ENCODE measurements at regions not wholly inside any gene's neighbourhood (a gene's known extent, or its start where the extent isn't known, plus 50 kb on each side); places are given as distances from the start of the nearest gene placed in this dataset.
A peak's percentile ranks its signal among the peaks of the same experiment; 100 is the strongest.

DNA sequence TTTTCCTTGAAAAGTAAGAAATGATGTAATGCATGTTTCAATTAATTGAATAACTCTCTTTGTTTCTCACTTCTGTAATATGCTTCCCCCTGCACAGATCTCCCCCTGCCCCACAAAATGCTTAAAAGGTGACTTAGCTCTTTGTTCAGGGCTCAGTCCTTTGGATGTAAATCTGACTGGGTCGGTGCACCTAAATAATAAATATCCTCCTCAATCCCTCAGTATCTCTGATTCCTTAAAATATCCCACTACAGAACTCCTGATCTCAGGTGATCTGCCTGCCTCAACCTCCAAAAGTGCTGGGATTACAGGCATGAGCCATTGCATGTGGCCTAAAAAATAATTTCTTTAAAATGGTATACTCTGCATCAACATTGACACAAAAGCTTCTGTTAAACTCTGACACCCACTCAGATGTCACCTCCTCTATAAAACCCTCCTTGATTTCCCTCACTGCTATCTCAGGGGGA, 107.0 kb downstream of the ZNF429 start:
- no TSS peak for BruUV-seq (replicated peaks)
- Histone ChIP-seq H2AFZ (ENCODE audit: low read depth, low read length) (peak overlapping the region; percentile 52), H3K4me2 (ENCODE audit: insufficient read depth, low read length) (peak overlapping the region; percentile 30; the same call in 1 of the 2 replicates), H3K79me2 (ENCODE audit: control insufficient read depth, insufficient read depth, low read length) (no peaks in the 10 kb centered on the region), H3K36me3 (ENCODE audit: control insufficient read depth, insufficient read depth, low read length) (no peaks in the 10 kb centered on the region), H3K4me3 (no peak overlapping the region), H3K27me3 (ENCODE audit: control insufficient read depth in 2 of 2, insufficient read depth in 2 of 2, low read length in 2 of 2) (no peaks in the 10 kb centered on the region), H4K20me1 (replicated peaks; ENCODE audit: control insufficient read depth, insufficient read depth, low read length) (no peaks in the 10 kb centered on the region), H3K9ac (ENCODE audit: insufficient read depth in 1 of 2, low read depth in 2 of 2, low read length in 2 of 2) (peak overlapping the region in 1 of 2 experiments; percentile 53; a peak in 2 of 4 replicates), H3K9me1 (ENCODE audit: control insufficient read depth, insufficient read depth, low read length) (no peaks in the 10 kb centered on the region), H3K27ac (ENCODE audit: extremely low read depth, low read depth, low read length) (peak overlapping the region; percentile 90), H3K9me3 (replicated peaks; ENCODE audit: control insufficient read depth, insufficient read depth, low read depth, low read length) (peaks cover 6% of the 10 kb centered on the region; the same call in 1 of the 2 replicates), H3K4me1 (replicated peaks in 1 of 2; ENCODE audit: control insufficient read depth in 2 of 2, insufficient read depth in 2 of 2, low read length in 2 of 2) (peaks cover 2 to 33% of the 10 kb centered on the region in 2 experiments)
- ATAC-seq (peak; percentile 61), FAIRE-seq (no peak), DNase-seq (ENCODE audit: extremely low read depth in 1 of 4, low spot score in 3 of 4) (no peak)
- ChIA-PET CTCF (ENCODE audit: low intra/inter-chr PET ratio) (no interaction called here), POLR2A (interaction anchor here (0.6 to 1.5 kb wide), 5 partner anchors 9 to 449 kb away, joined by 3 to 6 read pairs (median 3); no protein-coding TSS in a partner anchor)
- 0% methylated on average over 1 of the region's 1 CpG for WGBS (ENCODE audit: insufficient coverage, low coverage, missing lambda C conversion rate)
- intact Hi-C loops (cut with micrococcal nuclease) (loop anchor here (5.0 kb wide), 1 partner anchor 155 kb away; no protein-coding TSS in a partner anchor), in situ Hi-C loops (cut with MboI) (no loop called here)
- no peak for TF ChIP-seq RBM17 (IDR thresholded peaks at IDR 0.05; ENCODE audit: borderline replicate concordance, low read depth, low read length)
- TF ChIP-seq SMAD3 (CRISPR knock-in tag; conservative IDR thresholded peaks at IDR 0.05) = 0 out of 2 replicates have a peak, but pooled peaks have one; percentile 64
- no peak for TF ChIP-seq CEBPG (CRISPR knock-in tag; IDR thresholded peaks at IDR 0.05)
- TF ChIP-seq CEBPG (tag; conservative IDR thresholded peaks at IDR 0.05 in 1 of 2, IDR thresholded peaks at IDR 0.05 in 1 of 2) = peak in 1 of 2 experiments; percentile 57; a peak in 2 of 4 replicates
- TF ChIP-seq ZSCAN32 (CRISPR knock-in tag; IDR thresholded peaks at IDR 0.05) = no peak
- TF ChIP-seq FOXP4 (CRISPR knock-in tag; IDR thresholded peaks at IDR 0.05; ENCODE audit: borderline replicate concordance) = no peak
- TF ChIP-seq ZNF830 (CRISPR knock-in tag; IDR thresholded peaks at IDR 0.05) = no peak
- TF ChIP-seq ZNF644 (tag; IDR thresholded peaks at IDR 0.05; ENCODE audit: low read depth) = peak; percentile 83
- 0 out of 2 replicates have a peak, but pooled peaks have one; percentile 13 for TF ChIP-seq ZBTB17 (CRISPR knock-in tag; IDR thresholded peaks at IDR 0.05)
- TF ChIP-seq FOS (IDR thresholded peaks at IDR 0.05; ENCODE audit: extremely low read depth, insufficient read length) = no peak
- TF ChIP-seq CC2D1A (IDR thresholded peaks at IDR 0.05) = no peak
- TF ChIP-seq ZNF354B (CRISPR knock-in tag; IDR thresholded peaks at IDR 0.05) = no peak
- no peak for TF ChIP-seq ELF1 (tag; IDR thresholded peaks at IDR 0.05)
- TF ChIP-seq, protein P1, sequence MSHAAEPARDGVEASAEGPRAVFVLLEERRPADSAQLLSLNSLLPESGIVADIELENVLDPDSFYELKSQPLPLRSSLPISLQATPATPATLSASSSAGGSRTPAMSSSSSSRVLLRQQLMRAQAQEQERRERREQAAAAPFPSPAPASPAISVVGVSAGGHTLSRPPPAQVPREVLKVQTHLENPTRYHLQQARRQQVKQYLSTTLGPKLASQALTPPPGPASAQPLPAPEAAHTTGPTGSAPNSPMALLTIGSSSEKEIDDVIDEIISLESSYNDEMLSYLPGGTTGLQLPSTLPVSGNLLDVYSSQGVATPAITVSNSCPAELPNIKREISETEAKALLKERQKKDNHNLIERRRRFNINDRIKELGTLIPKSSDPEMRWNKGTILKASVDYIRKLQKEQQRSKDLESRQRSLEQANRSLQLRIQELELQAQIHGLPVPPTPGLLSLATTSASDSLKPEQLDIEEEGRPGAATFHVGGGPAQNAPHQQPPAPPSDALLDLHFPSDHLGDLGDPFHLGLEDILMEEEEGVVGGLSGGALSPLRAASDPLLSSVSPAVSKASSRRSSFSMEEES (CRISPR knock-in tag; IDR thresholded peaks at IDR 0.05) = no peak
- no peak for TF ChIP-seq MIER1 (IDR thresholded peaks at IDR 0.05; ENCODE audit: low read depth)
- TF ChIP-seq SMARCB1 (IDR thresholded peaks at IDR 0.05; ENCODE audit: insufficient read length, low read depth) = no peak
- TF ChIP-seq POLR2B (IDR thresholded peaks at IDR 0.05; ENCODE audit: low read depth, partially characterized antibody) = no peak
- no peak for TF ChIP-seq HMGN3 (IDR thresholded peaks at IDR 0.05; ENCODE audit: borderline replicate concordance, extremely low read depth, insufficient read length, low read depth, low read length)
- no peak for TF ChIP-seq CCAR2 (IDR thresholded peaks at IDR 0.05; ENCODE audit: low read depth, low read length)
- TF ChIP-seq KLF16 (IDR thresholded peaks at IDR 0.05) = no peak; the same call in 1 of the 2 replicates
- peak; percentile 26; the same call in 1 of the 2 replicates for TF ChIP-seq CXXC5 (CRISPR knock-in tag; IDR thresholded peaks at IDR 0.05)
- TF ChIP-seq TAF9B (IDR thresholded peaks at IDR 0.05; ENCODE audit: partially characterized antibody) = peak; percentile 3

All from K562 (cell line).